ENCODE measurements at regions not wholly inside any gene's neighbourhood (a gene's known extent, or its start where the extent isn't known, plus 50 kb on each side); places are given as distances from the start of the nearest gene placed in this dataset.

DNA sequence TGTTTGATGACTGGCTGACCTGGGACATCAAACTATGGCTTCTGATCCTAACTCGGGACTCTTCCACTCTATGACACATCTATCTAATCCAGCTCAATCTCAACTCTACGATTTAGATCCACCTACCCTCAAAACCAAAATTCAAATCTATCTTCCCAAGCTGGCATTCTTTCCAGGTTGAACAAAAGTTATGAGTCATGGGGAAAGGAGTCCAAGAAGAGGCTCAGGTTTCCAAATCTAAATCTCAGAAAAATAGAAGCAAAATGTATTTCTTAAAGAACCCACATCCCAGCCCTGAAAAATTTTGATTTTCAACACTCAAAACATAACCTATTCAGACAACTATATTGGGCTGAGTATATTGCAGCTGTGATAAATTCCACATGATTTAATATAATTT is 143.9 kb upstream of the IPO5 start:
- no peak for DNase-seq

- DNase-seq, result no peak
Measured at GRCh38 chr13:97810152-97810551, 143.3 kb upstream of the IPO5 start.

- no peak for DNase-seq
Measured at GRCh38 chr13:97822377-97822776, 131.1 kb upstream of the IPO5 start.

DNA sequence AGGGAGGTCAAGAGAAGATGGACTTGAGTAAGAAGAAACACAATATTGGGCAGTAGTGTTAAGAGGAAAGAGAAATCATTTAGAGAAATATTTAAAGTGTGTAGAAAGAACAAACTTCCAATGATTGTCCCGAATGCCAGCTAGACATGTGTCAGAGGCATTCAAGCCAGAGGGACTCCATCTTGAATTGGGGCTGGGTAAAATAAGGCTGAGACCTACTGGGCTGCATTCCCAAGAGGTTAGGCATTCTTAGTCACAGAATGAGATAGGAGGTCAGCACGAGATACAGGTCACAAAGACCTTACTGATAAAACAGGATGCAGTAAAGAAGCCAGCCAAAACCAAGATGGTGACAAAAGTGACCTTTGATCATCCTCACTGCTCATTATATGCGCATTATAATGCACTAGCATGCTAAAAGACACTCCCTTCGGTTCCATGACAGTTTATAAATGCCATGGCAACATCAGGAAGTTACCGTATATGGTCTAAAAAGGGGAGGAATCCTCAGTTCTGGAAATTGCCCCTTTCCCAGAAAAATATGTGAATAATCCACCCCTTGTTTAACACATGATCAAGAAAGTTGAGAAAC is 127.0 kb upstream of the IPO5 start:
- DNase-seq, result no peak

GRCh38 chr13:97834250-97834649 is 119.2 kb upstream of the IPO5 start:
- no peak for DNase-seq

DNA sequence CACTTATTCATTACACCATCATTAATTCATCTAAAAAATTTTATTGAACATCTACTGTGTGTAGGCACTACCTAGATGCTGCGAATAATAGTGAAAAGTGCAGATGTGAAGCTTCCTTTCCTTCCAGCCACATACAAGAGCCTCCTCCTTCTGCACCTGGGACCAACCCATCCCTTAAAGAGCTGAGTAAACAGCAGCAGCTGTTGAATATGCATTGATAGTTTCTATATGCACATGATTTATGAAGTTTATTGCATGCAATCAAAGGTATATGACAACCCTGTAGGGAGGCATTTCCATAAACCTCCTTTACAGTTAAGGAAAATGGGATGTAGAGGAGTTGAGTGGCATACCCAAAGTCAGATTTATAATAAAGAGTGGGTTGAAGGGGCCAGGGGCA is 110.3 kb upstream of the IPO5 start:
- DNase-seq, result no peak

- DNase-seq, result no peak
Measured at GRCh38 chr13:97844151-97844550, 109.3 kb upstream of the IPO5 start.

DNA sequence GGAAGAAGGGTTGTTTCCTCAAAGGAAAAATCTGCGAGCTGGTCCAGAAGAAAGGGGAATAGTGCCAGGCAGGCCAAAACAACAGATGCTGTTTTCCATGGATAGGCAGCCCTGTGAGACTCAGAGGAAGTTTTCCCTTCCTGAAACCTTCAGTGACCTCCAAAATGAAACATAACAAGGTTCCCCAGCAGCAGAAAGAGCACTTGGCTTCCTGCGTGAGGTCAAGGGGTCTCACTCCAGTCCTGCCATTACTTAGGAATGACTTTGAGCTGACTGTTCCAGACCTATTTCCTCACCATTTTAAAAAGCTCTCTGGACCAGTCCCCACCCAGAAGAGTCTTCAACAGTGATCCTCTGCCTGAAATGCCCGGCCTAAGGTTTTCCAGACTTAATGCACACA is 104.6 kb upstream of the IPO5 start:
- no peak for DNase-seq

GRCh38 chr13:97849305-97849704 is 104.2 kb upstream of the IPO5 start:
- DNase-seq, result no peak

DNA sequence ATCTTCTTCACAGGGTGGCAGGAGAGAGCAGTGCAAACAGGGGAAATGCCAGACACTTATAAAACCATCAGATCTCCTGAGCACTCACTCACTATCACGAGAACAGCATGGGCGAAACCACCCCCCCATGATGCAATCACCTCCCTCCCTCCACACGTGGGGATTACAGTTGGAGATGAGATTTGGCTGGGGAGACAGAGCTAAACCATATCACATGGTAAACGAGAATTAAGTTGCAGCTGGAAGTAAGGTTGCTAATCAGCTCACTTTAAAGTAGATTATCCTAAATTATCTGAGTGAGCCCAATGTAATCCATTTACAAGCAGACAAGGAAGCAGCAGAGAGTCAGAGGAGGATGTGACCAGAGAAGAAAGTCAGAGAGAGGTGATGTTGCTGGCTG is 102.2 kb upstream of the IPO5 start:
- DNase-seq, result no peak

DNA sequence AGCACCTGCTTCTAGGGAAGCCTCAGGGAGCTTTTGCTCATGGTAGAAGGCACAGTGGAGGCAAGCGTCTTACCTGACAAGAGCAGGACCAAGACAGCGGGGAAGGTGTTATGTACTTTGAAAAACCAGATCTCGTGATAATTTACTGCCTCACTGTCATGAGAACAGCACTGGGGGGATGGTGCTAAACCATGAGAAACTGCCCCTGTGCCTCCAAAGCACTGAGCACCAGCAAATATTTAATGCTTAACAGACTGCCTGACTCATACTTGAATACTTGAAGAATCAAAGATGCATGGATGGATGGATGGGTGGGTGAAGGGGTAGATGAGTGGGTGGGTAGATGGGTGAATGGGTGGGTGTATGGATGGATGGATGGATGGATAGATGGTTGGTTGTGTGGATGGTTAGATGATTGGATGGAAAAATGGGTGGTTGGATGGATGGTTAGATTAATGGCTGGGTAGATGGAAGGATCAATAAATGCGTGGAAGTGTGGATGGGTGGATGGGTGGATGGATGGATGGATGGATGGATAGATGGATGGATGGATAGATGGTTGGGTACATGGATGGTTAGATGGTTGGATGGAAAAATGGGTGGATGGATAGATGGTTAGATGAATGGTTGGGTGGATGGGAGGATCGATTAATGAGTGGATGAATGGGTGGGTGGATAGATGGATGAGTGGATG is 101.1 kb upstream of the IPO5 start:
- no peak for DNase-seq

DNA sequence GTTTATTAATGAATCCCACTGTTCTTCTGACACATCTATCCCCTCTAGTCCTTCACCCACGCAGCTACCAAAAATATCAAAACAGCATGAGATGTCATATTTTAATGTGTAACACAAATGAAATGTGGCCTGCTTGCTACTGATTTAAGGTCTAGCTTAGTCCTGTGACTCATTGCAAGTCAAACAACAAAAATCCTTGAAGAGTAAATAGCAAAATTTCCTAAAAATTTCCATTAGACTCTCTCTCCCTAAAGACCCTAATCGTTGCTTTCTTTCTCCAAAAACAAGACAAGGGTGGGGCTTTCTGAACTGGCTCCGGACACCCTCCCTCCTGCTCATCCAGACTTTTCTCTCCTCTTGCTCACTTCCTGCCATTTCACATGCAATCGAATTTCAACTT is 99.9 kb upstream of the IPO5 start:
- no peak for DNase-seq

GRCh38 chr13:97855570-97856303 is 97.7 kb upstream of the IPO5 start:
- no peak for DNase-seq

DNA sequence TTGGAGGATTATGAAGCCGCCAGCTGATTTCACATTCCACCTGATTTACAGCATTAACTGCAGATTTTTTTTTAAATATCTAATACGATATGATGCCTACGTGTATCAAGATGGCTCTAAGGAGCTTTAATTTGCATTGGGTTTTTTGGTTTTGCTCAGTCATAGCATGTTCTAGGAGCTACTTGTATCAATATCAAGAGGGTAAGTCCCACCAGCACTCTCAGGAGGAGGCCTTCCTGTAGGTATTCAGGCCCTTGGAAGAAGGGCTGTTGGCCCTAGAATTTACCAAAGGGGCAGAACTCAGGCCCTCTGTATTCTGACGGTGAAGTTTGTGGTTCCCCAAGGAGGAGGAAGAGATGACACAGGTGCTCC is 97.2 kb upstream of the IPO5 start:
- no peak for DNase-seq

DNA sequence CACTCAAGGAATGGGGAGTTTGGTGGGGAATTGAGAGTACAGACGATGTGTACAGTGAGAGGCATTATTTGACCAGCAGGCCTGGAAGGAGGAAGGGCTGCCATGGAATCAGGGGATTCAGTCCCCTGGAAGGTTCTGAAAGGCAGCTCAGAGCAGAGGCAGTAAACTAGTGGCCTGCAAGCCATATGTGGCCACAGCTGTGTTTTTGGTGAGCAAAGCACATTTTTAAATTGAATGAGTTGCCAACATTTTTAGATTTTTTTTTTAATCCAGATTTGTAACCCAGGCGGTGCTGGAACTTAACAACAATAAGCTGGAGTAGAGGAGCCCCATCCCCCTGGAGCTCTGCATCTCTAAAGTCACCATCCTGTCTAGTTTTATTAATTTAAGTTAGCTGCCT is 95.3 kb upstream of the IPO5 start:
- no peak for DNase-seq

DNA sequence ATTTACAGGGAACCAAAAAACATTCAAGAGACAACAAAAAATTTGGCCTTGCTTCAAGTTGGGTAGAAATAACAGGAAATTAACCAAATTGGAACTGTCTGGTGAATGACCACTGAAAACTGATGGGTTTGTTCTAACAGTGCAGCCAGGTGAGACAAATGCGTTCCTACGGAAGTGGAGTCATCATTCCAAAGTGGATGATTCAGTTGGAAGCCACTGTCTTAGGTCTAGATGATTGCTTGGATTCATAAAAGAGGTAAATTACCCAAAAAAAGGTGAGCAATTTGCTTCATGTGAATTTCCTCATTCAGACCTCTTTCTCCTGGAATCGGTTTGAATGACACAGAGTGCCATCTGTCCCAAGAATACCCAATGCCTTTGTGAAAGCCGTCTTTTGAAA is 87.1 kb upstream of the IPO5 start:
- no peak for DNase-seq

DNA sequence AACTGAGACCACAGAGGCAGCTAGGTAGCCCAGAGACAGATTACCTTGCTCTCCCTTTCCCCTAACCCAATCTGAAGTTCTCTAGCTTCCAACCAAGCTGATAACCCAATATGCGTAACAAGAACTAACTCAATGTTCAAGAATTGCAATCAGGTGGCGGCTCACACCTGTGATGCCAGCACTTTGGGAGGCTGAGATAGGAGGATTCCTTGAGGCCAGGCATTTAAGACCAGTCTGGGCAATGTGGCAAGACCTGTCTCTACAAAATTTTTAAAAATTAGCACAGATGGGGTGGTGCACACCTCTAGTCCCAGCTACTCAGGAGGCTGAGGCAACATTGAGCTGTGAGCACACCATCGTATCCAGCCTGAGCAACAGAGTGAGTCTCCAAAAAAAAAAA is 86.7 kb upstream of the IPO5 start:
- no peak for DNase-seq

GRCh38 chr13:97873398-97873797 is 80.1 kb upstream of the IPO5 start:
- DNase-seq, result no peak

DNA sequence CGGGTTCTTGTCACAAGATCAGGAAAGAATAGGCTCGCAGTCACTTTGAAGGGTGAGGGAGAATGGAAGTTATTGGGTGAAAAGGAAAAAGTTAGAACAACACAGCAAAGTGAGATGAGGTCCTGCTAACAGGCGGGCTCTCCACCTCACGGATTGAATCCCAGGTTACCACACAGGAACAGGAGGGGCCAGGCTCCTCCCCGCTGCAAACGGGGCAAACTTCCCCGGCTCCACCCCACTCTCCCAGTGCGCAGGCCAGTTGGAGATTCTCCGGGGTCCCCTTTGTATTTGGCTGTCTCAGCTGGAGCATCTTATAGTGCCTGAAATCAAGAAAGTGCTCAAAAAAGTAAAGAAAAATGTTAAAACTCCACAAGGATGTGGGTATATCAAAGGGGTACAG is 78.3 kb upstream of the IPO5 start:
- no peak for DNase-seq

GRCh38 chr13:97875911-97876310 is 77.6 kb upstream of the IPO5 start:
- no peak for DNase-seq

DNA sequence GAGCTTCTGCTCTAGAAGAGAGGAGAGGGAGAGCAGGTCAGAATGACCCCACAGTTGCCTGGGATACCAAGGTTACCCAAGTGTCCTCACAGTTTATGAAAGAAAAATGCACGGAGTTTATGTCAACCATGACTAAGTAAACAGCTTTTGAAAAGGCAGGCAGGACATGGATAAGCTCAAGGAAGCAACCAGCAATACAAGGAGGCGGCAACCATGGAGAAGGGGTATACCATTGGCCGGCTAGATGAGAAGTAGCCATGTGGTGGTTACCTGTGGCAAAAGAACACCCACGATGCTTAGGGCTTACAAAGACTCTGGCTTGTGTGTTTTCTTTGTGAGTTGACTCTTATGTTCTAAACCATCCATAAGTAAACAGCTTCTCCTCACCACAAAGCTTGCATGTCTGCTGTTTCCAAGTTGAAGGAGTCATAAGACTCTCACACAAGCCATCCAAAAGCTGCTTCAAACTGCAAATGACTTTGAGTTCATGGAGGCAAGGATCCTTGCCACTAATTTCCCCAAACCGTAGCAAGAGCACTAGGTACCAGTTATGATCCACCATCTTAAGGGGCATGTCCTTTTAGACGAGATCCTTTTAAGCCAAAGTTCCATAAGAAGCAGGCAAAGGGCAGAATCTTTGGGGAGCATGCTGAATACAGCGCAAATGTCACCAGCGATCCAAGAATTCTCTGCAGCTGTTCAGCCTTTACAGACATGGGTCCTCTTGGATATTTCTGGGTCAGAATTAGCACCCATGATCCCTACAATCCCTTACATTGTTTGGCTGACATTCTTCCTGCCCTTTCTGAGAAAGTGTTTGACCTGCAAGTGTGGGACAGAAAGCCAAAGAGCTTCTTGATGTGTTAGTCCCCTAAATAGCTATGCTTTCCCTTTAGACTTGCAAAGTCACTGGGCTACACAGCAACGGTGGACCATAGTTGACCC is 74.8 kb upstream of the IPO5 start:
- DNase-seq, result no peak

GRCh38 chr13:97879646-97880310 is 73.7 kb upstream of the IPO5 start:
- no peak for DNase-seq

DNA sequence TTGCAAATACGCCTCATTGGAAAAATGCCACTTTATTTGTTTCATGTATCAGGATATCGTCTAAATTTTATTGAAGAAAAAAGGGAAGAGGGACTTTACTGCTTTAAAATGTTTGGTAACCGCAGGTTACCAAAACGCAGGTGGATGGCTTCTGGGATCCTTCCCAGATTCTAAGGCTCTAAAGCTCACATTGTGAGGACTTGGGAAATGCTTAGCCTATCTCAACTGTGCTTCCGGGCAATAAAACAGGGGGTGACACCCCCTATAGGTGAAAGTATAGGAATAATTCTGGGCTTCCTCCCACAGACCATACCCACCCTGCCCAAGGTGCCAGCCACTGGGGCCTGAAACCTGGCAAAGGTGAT is 73.2 kb upstream of the IPO5 start:
- no peak for DNase-seq
